Stimulated activated naive CD8-positive, alpha-beta T cell treated with anti-CD3 and anti-CD28 coated beads, Interleukin-15, amount 100 ng/mL, for 72 hours (primary cell): ENCODE measurements at regions not wholly inside any gene's neighbourhood (a gene's known extent, or its start where the extent isn't known, plus 50 kb on each side); places are given as distances from the start of the nearest gene placed in this dataset.
"Not testable (repeated sequence)": the region's sequence is repeated elsewhere in the genome, so short reads cannot be mapped to it uniquely, and the experiment has no call there.

Source experiments
- ATAC-seq: fragments of 150-1000 bp; cut with Tn5 transposase; 2 replicates; pipeline ENCODE4 v1.10.0; 2021; ENCODE audit warnings: mild to moderate bottlenecking, moderate library complexity
- DNase-seq, 2 donors: peaks; one replicate each; pipeline ENCODE4 v3.0.0; 2021 to 2022
- H3K27ac Mint-ChIP-seq, 2 donors: one replicate each; pipeline ENCODE4 v1.8.0; 2022; ENCODE audit warnings: mild to moderate bottlenecking in 2 of 2, mixed read lengths in 2 of 2, moderate library complexity in 2 of 2
- H3K27me3 Mint-ChIP-seq: one replicate; pipeline ENCODE4 v1.8.0; 2022; ENCODE audit warnings: mixed read lengths
- H3K4me1 Mint-ChIP-seq: one replicate; pipeline ENCODE4 v1.8.0; 2022; ENCODE audit warnings: mild to moderate bottlenecking, mixed read lengths
- H3K4me3 Mint-ChIP-seq, 2 donors: one replicate each; pipeline ENCODE4 v1.8.0; 2022; ENCODE audit warnings: mild to moderate bottlenecking in 2 of 2, mixed read lengths in 2 of 2, moderate library complexity in 1 of 2
- H3K9me3 Mint-ChIP-seq, 2 donors: one replicate each; pipeline ENCODE4 v1.8.0; 2022; ENCODE audit warnings: mixed read lengths in 2 of 2

- Mint-ChIP-seq H3K27ac (no peak overlapping the region), H3K4me1 (no peaks in the 10 kb centered on the region), H3K4me3 (no peak overlapping the region), H3K9me3 (peaks cover 10 to 26% of the 10 kb centered on the region in 2 donors), H3K27me3 (no peaks in the 10 kb centered on the region)
- ATAC-seq (no peak), DNase-seq (no peak)
These were observed 245.1 kb upstream of the ELAVL2 start for GRCh38 chr9:24071091-24071490.

- DNase-seq, H3K27ac Mint-ChIP-seq, ATAC-seq, H3K27me3 Mint-ChIP-seq, H3K4me3 Mint-ChIP-seq, H3K4me1 Mint-ChIP-seq: not testable (repeated sequence)
- peaks cover 10 to 15% of the 10 kb centered on the region in 2 donors for H3K9me3 Mint-ChIP-seq
These were observed 241.1 kb upstream of the ELAVL2 start for GRCh38 chr9:24067107-24067506.

- Mint-ChIP-seq H3K4me3 (no peak overlapping the region), H3K9me3 (peaks cover 6 to 17% of the 10 kb centered on the region in 2 donors), H3K4me1 (no peaks in the 10 kb centered on the region), H3K27me3 (no peaks in the 10 kb centered on the region), H3K27ac (no peak overlapping the region)
- no peak for DNase-seq
- no peak for ATAC-seq
These were observed 233.6 kb upstream of the ELAVL2 start for GRCh38 chr9:24059651-24060050.

GRCh38 chr9:24051587-24051986 is 225.5 kb upstream of the ELAVL2 start:
- ATAC-seq = no peak
- no peaks in the 10 kb centered on the region for H3K4me1 Mint-ChIP-seq
- no peak overlapping the region for H3K4me3 Mint-ChIP-seq
- no peak overlapping the region for H3K27ac Mint-ChIP-seq
- DNase-seq = no peak
- no peaks in the 10 kb centered on the region for H3K27me3 Mint-ChIP-seq
- peaks cover 16 to 28% of the 10 kb centered on the region in 2 donors for H3K9me3 Mint-ChIP-seq

- not testable (repeated sequence) for ATAC-seq, H3K27me3 Mint-ChIP-seq, DNase-seq, H3K4me1 Mint-ChIP-seq, H3K4me3 Mint-ChIP-seq, H3K27ac Mint-ChIP-seq
- H3K9me3 Mint-ChIP-seq = peaks cover 19 to 22% of the 10 kb centered on the region in 2 donors
These were observed 224.2 kb upstream of the ELAVL2 start for GRCh38 chr9:24050239-24050638.

GRCh38 chr9:24045150-24045549 is 219.1 kb upstream of the ELAVL2 start:
- DNase-seq = no peak
- H3K4me3 Mint-ChIP-seq = no peak overlapping the region
- ATAC-seq = no peak
- H3K4me1 Mint-ChIP-seq = no peaks in the 10 kb centered on the region
- no peak overlapping the region for H3K27ac Mint-ChIP-seq
- H3K9me3 Mint-ChIP-seq = peaks cover 22 to 30% of the 10 kb centered on the region in 2 donors
- H3K27me3 Mint-ChIP-seq = no peaks in the 10 kb centered on the region

GRCh38 chr9:24044576-24044975 is 218.5 kb upstream of the ELAVL2 start:
- Mint-ChIP-seq H3K4me3 (no peak overlapping the region), H3K27me3 (no peaks in the 10 kb centered on the region), H3K27ac (no peak overlapping the region), H3K9me3 (peaks cover 17 to 27% of the 10 kb centered on the region in 2 donors), H3K4me1 (no peaks in the 10 kb centered on the region)
- no peak for ATAC-seq
- no peak for DNase-seq

GRCh38 chr9:24041160-24041690 is 215.2 kb upstream of the ELAVL2 start:
- Mint-ChIP-seq H3K27me3 (no peaks in the 10 kb centered on the region), H3K9me3 (peaks cover 2 to 27% of the 10 kb centered on the region in 2 donors), H3K4me1 (no peaks in the 10 kb centered on the region), H3K27ac (no peak overlapping the region), H3K4me3 (no peak overlapping the region)
- no peak for ATAC-seq
- no peak for DNase-seq

GRCh38 chr9:24036459-24036858 is 210.4 kb upstream of the ELAVL2 start:
- H3K27me3 Mint-ChIP-seq = no peaks in the 10 kb centered on the region
- no peak overlapping the region for H3K4me3 Mint-ChIP-seq
- H3K4me1 Mint-ChIP-seq = no peaks in the 10 kb centered on the region
- DNase-seq (no peak), ATAC-seq (no peak)
- H3K9me3 Mint-ChIP-seq = peaks cover 11 to 21% of the 10 kb centered on the region in 2 donors
- H3K27ac Mint-ChIP-seq = no peak overlapping the region

- no peak for DNase-seq
- Mint-ChIP-seq H3K27ac (no peak overlapping the region), H3K27me3 (no peaks in the 10 kb centered on the region), H3K9me3 (peaks cover 11 to 21% of the 10 kb centered on the region in 2 donors), H3K4me3 (no peak overlapping the region), H3K4me1 (no peaks in the 10 kb centered on the region)
- ATAC-seq = no peak
These were observed 209.8 kb upstream of the ELAVL2 start for GRCh38 chr9:24035816-24036215.

- no peak for DNase-seq
- H3K9me3 Mint-ChIP-seq = peaks cover 0 to 6% of the 10 kb centered on the region in 2 donors
These were observed 185.8 kb upstream of the ELAVL2 start for GRCh38 chr9:24011881-24012280.

GRCh38 chr9:24011009-24011717 is 185.1 kb upstream of the ELAVL2 start:
- DNase-seq = no peak
- Mint-ChIP-seq H3K4me1 (no peaks in the 10 kb centered on the region), H3K27ac (no peak overlapping the region), H3K9me3 (peaks cover 0 to 6% of the 10 kb centered on the region in 2 donors), H3K27me3 (no peaks in the 10 kb centered on the region), H3K4me3 (no peak overlapping the region)
- ATAC-seq = no peak

More at GRCh38 chr9:24011881-24012280, 185.8 kb upstream of the ELAVL2 start:
- H3K27me3 Mint-ChIP-seq = no peaks in the 10 kb centered on the region
- no peak overlapping the region for H3K4me3 Mint-ChIP-seq
- no peak for ATAC-seq
- no peak overlapping the region for H3K27ac Mint-ChIP-seq
- H3K4me1 Mint-ChIP-seq = no peaks in the 10 kb centered on the region

- Mint-ChIP-seq H3K4me3 (no peak overlapping the region), H3K27ac (no peak overlapping the region), H3K9me3 (peaks cover 0 to 6% of the 10 kb centered on the region in 2 donors), H3K27me3 (no peaks in the 10 kb centered on the region), H3K4me1 (no peaks in the 10 kb centered on the region)
- no peak for ATAC-seq
- no peak for DNase-seq
These were observed 183.3 kb upstream of the ELAVL2 start for GRCh38 chr9:24009322-24009721.

- DNase-seq (no peak), ATAC-seq (no peak)
- Mint-ChIP-seq H3K4me3 (no peak overlapping the region), H3K27me3 (no peaks in the 10 kb centered on the region), H3K27ac (no peak overlapping the region), H3K9me3 (peaks cover 0 to 6% of the 10 kb centered on the region in 2 donors), H3K4me1 (no peaks in the 10 kb centered on the region)
These were observed 181.1 kb upstream of the ELAVL2 start for GRCh38 chr9:24007185-24007584.

- H3K4me3 Mint-ChIP-seq, H3K4me1 Mint-ChIP-seq, H3K27ac Mint-ChIP-seq, H3K27me3 Mint-ChIP-seq, ATAC-seq, DNase-seq: not testable (repeated sequence)
- H3K9me3 Mint-ChIP-seq = peaks cover 26 to 38% of the 10 kb centered on the region in 2 donors
These were observed 165.8 kb upstream of the ELAVL2 start for GRCh38 chr9:23991874-23992273.

- no peak overlapping the region for H3K27ac Mint-ChIP-seq
- ATAC-seq = no peak
- H3K4me3 Mint-ChIP-seq = no peak overlapping the region
These were observed 153.5 kb upstream of the ELAVL2 start for GRCh38 chr9:23979491-23979890.

More at GRCh38 chr9:23979491-23979890, 153.5 kb upstream of the ELAVL2 start:
- no peak for DNase-seq
- Mint-ChIP-seq H3K9me3 (peaks cover 11 to 38% of the 10 kb centered on the region in 2 donors), H3K27me3 (no peaks in the 10 kb centered on the region), H3K4me1 (no peaks in the 10 kb centered on the region)
